ENCODE measurements at regions not wholly inside any gene's neighbourhood (a gene's known extent, or its start where the extent isn't known, plus 50 kb on each side); places are given as distances from the start of the nearest gene placed in this dataset.

- DNase-seq: no peak
Measured at GRCh38 chr21:27653481-27653880, 686.6 kb upstream of the ADAMTS5 start.

DNA sequence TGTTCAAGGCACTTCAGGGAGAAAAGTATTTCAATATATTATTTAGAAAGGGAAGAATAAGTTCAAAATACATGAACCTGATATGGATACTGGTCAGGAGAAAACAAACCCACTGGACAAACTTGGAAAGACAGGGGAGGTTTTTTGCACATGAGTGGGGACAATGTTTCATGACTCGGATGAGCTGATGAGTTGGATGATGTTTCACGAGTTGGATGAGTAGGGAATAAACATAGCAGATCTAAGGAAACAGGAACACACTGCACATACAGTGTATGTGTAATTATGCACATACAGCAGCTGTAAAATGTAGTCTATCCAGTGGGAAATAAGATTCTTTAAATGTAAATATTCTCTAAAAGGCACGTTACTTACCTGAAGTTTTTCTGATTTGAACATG is 682.9 kb upstream of the ADAMTS5 start:
- DNase-seq: no peak

DNA sequence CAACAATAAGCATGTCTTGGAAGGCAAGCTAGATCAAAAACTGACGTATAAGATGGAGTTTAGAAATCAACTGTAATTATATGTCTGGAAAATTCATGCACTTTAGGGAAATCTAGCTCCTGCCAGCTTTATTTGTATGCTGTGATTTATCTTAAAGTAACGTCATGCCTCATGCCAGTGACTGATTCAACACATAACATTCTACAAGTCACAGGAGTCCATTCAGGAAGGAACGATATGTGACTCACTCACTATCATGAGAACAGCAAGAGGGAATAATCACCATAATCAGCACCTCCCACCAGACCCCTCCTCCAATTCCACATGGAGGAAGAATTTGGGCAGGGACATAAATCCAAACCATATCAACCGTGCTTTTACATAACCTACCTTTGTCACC is 682.4 kb upstream of the ADAMTS5 start:
- peak; percentile 69 for DNase-seq

DNA sequence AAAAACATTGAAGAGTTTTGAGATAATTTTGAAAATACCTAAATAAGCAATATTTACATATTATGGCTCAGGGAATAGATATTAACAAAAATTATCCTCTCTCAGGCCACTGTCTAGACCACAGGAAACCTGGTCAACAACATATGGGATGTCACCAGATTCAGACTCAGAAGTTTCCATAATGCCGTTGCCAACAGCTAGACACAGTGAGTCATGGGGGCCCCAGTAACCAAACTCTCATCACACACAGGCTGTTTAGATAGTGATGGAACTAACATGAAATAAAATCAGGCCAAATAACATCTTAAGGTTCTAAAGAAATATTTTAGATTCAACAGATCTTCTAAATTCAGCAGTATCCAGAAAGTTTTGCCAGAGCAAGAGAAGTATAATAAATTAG is 681.7 kb upstream of the ADAMTS5 start:
- DNase-seq: no peak

DNA sequence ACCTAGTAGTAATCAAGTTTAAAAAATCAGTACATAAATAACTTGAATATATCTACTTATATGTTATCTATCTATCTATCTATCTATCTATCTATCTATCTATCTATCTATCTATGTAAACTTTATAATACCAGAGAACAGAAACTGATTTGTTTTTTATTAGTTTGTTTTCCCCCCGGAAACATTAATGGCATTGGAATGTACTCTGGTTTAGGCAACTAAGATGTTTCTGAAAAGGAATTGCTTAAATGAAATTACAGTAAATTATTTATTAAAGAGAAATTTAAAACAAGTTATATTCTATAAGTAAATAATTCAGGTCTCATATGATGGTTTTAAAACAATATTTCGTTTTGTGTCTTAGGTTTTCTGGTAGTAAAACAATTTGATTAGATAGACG is 681.0 kb upstream of the ADAMTS5 start:
- DNase-seq: no peak

- no peak for DNase-seq
Measured at GRCh38 chr21:27647401-27647800, 680.5 kb upstream of the ADAMTS5 start.

GRCh38 chr21:27646691-27647090 is 679.8 kb upstream of the ADAMTS5 start:
- no peak for DNase-seq

DNA sequence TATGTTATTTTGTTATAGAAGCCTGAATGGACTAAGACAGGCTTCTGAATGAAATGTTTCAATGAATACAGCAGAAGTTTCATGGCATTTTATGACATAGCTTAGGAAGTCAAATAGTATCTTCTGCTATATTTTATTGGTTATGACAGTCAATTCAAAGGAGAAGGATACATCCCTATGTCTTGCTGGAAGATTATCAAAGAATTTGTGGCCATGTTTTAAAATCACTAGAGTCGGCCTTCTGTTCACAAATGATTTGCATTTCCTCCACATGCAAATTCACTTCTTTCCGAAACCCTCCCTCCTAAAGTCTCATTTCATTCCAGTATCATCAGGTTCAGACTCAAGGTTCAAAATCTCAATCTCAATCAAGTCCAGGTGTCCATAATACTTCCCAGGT is 679.2 kb upstream of the ADAMTS5 start:
- DNase-seq: no peak

- no peak for DNase-seq
Measured at GRCh38 chr21:27645285-27645684, 678.4 kb upstream of the ADAMTS5 start.

- no peak for DNase-seq
Measured at GRCh38 chr21:27643326-27643725, 676.4 kb upstream of the ADAMTS5 start.

DNA sequence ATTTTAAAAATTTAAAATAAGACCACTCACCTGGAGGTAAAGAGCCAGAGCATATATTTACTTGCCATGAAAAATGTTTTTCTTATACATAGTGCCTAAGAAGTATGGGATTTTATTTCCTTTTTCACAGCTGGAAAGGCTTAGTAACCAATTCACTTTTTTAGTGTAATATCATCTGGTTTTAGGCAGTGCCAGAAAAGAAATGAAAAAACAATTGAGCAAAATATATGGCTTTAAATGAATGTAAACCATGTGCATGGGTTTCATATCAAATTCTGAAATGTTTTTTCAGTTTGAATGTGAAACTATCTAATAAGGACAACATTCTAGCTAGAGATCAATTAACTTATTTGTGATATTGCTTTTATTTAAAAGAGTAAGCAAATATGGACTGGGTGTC is 672.4 kb upstream of the ADAMTS5 start:
- DNase-seq: no peak

GRCh38 chr21:27636656-27637055 is 669.8 kb upstream of the ADAMTS5 start:
- no peak for DNase-seq

GRCh38 chr21:27633631-27634030 is 666.7 kb upstream of the ADAMTS5 start:
- no peak for DNase-seq

DNA sequence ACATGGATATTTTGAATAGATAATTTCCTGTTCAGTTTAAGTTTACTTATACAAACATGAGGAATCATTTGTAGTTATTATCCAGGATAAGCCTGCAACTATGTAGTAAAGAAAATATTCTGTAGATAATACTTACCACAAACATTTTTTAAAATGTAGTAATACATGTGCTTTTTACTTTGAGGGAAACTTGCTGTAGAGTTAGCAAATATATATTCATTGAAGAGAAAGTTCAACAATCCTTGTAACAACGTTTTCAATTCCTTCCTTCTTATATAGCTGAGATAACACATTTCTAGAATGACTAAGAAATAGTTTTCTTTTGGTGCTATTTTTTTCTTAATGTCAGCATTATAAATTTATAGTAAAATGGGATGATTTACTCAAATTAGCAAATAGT is 664.6 kb upstream of the ADAMTS5 start:
- no peak for DNase-seq

DNA sequence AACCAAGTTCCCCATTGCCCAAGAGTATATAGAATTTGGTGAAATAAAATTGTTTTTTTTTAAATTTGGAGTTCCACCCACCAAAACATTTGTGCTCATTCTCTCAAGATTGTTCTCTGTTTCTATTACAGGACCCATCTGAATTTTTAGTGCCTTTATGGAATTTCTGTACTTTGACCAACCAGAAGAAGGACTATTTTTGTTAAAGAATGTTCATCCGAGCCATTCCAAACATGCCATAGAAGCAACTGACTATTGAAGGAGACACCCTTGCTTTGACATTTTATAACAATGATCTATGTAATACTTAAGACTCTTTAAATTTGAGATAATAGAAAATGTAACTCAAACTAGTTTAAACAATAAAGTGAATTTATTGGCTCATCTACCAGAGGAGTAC is 655.7 kb upstream of the ADAMTS5 start:
- DNase-seq: no peak

DNA sequence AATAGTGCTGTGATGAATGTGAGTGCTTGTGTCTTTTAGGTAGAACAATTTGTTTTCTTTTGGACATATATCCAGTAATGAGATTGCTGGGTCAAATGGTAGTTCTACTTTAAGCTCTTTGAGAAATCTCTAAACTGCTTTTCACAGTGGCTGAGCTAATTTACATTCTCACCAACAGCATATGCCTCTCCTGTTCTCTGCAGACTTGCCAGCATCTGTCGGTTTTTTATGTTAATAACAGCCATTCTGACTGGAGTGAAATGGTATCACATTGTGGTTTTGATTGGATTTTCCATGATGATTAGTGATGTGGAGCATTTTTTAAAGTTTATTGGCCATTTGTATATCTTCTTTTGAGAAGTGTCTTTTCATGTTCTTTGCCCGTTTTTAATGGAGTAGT is 647.3 kb upstream of the ADAMTS5 start:
- no peak for DNase-seq

DNA sequence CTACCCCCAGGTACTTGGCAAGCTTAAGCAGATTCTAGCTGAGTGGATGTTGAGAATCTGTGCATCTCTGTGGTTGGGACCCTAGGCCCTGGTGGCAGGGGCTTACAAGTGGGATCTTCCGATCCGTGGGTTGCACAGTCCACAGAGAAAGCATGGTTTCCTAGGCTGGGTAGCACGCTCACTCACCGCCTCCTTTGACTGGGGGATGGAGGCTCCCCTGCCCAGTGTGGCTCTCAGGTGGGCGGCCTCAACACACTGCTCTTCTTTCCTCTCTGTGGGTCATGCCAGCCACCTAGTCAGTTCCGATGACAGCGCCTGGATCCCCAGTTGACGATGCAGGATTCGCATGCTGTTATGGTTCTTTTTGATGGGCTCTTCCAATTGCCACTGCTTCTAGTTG is 639.5 kb upstream of the ADAMTS5 start:
- no peak for DNase-seq

DNA sequence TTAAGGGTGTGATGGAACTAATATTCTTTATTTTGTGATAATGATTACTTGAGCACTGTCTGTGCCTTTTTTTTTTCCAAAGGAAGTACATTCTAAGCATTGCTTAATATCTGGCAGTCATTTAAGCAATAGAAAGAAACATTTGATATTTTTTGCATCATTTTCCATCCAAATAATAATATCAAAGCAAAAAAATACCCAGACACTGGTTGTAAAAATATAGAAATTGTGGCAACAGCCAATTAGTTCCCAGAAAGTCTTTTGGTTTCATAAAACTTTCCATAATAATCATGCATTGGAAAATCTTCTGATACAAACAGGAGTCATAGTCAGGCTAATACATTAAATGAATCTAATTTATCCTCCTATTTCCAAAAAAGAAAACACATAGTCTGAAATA is 629.3 kb upstream of the ADAMTS5 start:
- no peak for DNase-seq

DNA sequence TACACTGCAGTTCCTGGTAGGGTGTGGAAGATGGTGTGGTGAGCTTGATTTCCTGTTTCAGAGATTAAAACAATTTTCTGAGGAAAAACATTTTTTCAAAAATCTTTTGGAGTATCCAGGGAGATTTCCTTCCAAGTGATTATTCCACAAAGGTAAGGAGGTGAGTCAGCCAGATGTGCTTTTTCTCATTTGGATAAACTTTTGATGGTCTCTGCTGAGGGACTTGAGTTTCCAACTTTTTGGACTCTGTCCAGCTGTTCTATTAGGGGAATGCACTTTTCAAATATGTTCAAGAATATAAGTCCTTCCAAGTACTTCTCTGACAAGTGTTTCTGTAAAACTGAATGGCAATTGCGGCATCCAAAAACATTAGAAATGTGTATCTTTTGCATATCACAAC is 628.8 kb upstream of the ADAMTS5 start:
- DNase-seq: no peak

- DNase-seq: no peak
Measured at GRCh38 chr21:27590271-27590670, 623.4 kb upstream of the ADAMTS5 start.

- no peak for DNase-seq
Measured at GRCh38 chr21:27589781-27590180, 622.9 kb upstream of the ADAMTS5 start.

DNA sequence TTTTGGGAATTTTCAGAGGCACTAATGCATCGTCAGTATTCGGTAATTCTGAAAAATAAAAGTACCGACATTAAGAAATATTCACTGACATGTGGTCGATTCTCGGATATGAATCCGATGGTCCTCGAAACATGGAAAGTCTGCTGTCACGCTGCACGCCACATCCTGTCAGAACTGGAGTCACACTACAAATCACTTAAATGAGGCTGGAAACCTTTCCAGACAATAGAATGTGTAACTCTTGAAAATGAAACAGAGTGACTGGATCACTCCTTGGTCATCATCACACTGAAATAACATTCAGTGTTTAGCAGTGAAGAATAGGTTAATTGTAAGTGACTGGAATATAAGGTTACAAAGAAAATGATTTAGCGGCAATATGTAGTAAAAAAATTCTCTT is 620.1 kb upstream of the ADAMTS5 start:
- DNase-seq: no peak

DNA sequence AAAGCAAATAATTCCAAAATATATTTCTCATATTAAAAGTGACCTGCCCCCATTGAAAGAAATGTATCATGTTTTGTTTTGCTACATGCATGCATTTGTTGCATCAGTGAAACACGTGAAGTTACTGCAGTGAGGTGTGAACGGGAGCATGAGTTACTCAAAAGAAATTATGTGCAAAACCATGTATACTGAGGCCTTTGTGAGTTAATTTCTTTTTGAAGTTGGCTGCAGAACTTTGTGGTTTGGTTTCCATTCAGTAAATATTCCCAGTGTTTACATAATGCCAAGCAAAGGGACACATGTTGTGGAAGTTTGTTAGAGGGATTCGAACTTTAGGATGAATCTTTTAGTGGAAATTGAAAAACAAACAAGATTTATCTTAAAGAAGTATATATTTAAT is 619.4 kb upstream of the ADAMTS5 start:
- no peak for DNase-seq

DNA sequence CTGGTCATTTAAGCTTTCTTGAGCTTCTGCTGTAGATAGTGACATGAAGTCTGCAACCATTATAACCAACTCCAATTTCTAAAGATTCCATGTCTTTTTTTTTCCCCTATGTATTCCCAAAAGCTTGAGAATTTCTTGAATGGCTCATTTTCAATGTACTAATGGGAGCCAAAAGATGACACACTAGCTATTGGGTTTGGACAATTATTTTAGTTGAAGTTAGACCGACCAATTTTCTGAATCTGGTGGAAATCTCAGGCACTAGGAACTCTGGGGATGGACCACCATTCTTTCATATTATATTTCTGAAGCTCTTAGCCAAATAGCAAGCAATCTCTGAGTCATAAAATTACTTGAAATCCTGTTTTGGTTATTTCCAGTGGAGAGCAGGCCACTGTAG is 617.4 kb upstream of the ADAMTS5 start:
- DNase-seq: no peak

- no peak for DNase-seq
Measured at GRCh38 chr21:27582948-27583430, 616.1 kb upstream of the ADAMTS5 start.

All from amniotic stem cell (primary cell).